ENCODE measurements at regions not wholly inside any gene's neighbourhood (a gene's known extent, or its start where the extent isn't known, plus 50 kb on each side); places are given as distances from the start of the nearest gene placed in this dataset.

- no peak overlapping the region for H3K27ac ChIP-seq (ENCODE audit: low read length)
- H3K4me1 Mint-ChIP-seq, result no peaks in the 10 kb centered on the region
- H3K4me3 ChIP-seq (ENCODE audit: control insufficient read depth in 1 of 2, extremely low read depth in 1 of 2, low read length in 1 of 2), result no peak overlapping the region
- no peaks in the 10 kb centered on the region for H3K27me3 Mint-ChIP-seq
- ATAC-seq (replicated peaks in 1 of 4) (no peak), DNase-seq (no peak)
- H3K36me3 ChIP-seq (ENCODE audit: control insufficient read depth in 2 of 2, extremely low read depth in 1 of 2, insufficient read depth in 1 of 2, low read length in 1 of 2), result no peaks in the 10 kb centered on the region
- ChIA-PET CTCF (no interaction called here), POLR2A (no interaction called here)
- WGBS (ENCODE audit: insufficient coverage), result 0% methylated on average over 1 of the region's 2 CpGs
- no peak overlapping the region for H3K27ac Mint-ChIP-seq
- no peaks in the 10 kb centered on the region for H3K27me3 ChIP-seq (replicated peaks in 1 of 2; ENCODE audit: control insufficient read depth in 2 of 2, extremely low read depth in 1 of 2, insufficient read depth in 2 of 2, low read length in 1 of 2)
- H3K9me3 Mint-ChIP-seq, result peaks cover 8 to 29% (median 14%) of the 10 kb centered on the region in 3 donors
- H3K4me3 Mint-ChIP-seq, result no peak overlapping the region
- H3K9me3 ChIP-seq, result no peaks in the 10 kb centered on the region
- H3K36me3 Mint-ChIP-seq, result no peaks in the 10 kb centered on the region
- H3K4me1 ChIP-seq (ENCODE audit: control insufficient read depth in 1 of 2, extremely low read depth in 1 of 2, insufficient read depth in 2 of 2, low read length in 2 of 2), result no peaks in the 10 kb centered on the region
Observed at GRCh38 chr10:52541006-52541473, 227.0 kb downstream of the DKK1 start.

- ATAC-seq (replicated peaks in 1 of 4) (no peak), DNase-seq (no peak)
- CTCF ChIA-PET, result no interaction called here
- Histone ChIP-seq H3K27ac (ENCODE audit: low read length) (no peak overlapping the region), H3K4me1 (ENCODE audit: control insufficient read depth in 1 of 2, extremely low read depth in 1 of 2, insufficient read depth in 2 of 2, low read length in 2 of 2) (no peaks in the 10 kb centered on the region), H3K9me3 (no peaks in the 10 kb centered on the region), H3K27me3 (replicated peaks in 1 of 2; ENCODE audit: control insufficient read depth in 2 of 2, extremely low read depth in 1 of 2, insufficient read depth in 2 of 2, low read length in 1 of 2) (no peaks in the 10 kb centered on the region), H3K36me3 (ENCODE audit: control insufficient read depth in 2 of 2, extremely low read depth in 1 of 2, insufficient read depth in 1 of 2, low read length in 1 of 2) (no peaks in the 10 kb centered on the region), H3K4me3 (ENCODE audit: control insufficient read depth in 1 of 2, extremely low read depth in 1 of 2, low read length in 1 of 2) (no peak overlapping the region)
- Mint-ChIP-seq H3K4me3 (no peak overlapping the region), H3K9me3 (peaks cover 10 to 24% (median 10%) of the 10 kb centered on the region in 3 donors), H3K27ac (no peak overlapping the region), H3K27me3 (no peaks in the 10 kb centered on the region), H3K36me3 (no peaks in the 10 kb centered on the region), H3K4me1 (no peaks in the 10 kb centered on the region)
- POLR2A ChIA-PET, result no interaction called here
Observed at GRCh38 chr10:52542906-52543305, 228.8 kb downstream of the DKK1 start.

GRCh38 chr10:52551046-52551445 lies 221.5 kb downstream of the MBL2 start:
- H3K27ac Mint-ChIP-seq, result no peak overlapping the region
- no peaks in the 10 kb centered on the region for H3K36me3 ChIP-seq (ENCODE audit: control insufficient read depth in 2 of 2, extremely low read depth in 1 of 2, insufficient read depth in 1 of 2, low read length in 1 of 2)
- no peaks in the 10 kb centered on the region for H3K4me1 ChIP-seq (ENCODE audit: control insufficient read depth in 1 of 2, extremely low read depth in 1 of 2, insufficient read depth in 2 of 2, low read length in 2 of 2)
- H3K27ac ChIP-seq (ENCODE audit: low read length), result no peak overlapping the region
- H3K9me3 ChIP-seq, result no peaks in the 10 kb centered on the region
- H3K9me3 Mint-ChIP-seq, result peaks cover 8 to 11% (median 10%) of the 10 kb centered on the region in 3 donors
- ChIA-PET CTCF (no interaction called here), POLR2A (no interaction called here)
- no peaks in the 10 kb centered on the region for H3K36me3 Mint-ChIP-seq
- ATAC-seq (replicated peaks in 1 of 4) (no peak), DNase-seq (no peak)
- H3K4me3 Mint-ChIP-seq, result no peak overlapping the region
- no peak overlapping the region for H3K4me3 ChIP-seq (ENCODE audit: control insufficient read depth in 1 of 2, extremely low read depth in 1 of 2, low read length in 1 of 2)
- H3K4me1 Mint-ChIP-seq, result no peaks in the 10 kb centered on the region
- no peaks in the 10 kb centered on the region for H3K27me3 Mint-ChIP-seq
- no peaks in the 10 kb centered on the region for H3K27me3 ChIP-seq (replicated peaks in 1 of 2; ENCODE audit: control insufficient read depth in 2 of 2, extremely low read depth in 1 of 2, insufficient read depth in 2 of 2, low read length in 1 of 2)

GRCh38 chr10:52558090-52558489 lies 214.5 kb downstream of the MBL2 start:
- DNase-seq (no peak), ATAC-seq (replicated peaks in 1 of 4) (no peak)
- no peaks in the 10 kb centered on the region for H3K36me3 ChIP-seq (ENCODE audit: control insufficient read depth in 2 of 2, extremely low read depth in 1 of 2, insufficient read depth in 1 of 2, low read length in 1 of 2)
- no peaks in the 10 kb centered on the region for H3K27me3 Mint-ChIP-seq
- H3K4me1 Mint-ChIP-seq, result no peaks in the 10 kb centered on the region
- H3K9me3 Mint-ChIP-seq, result peaks cover 4 to 11% (median 11%) of the 10 kb centered on the region in 3 donors
- H3K27ac ChIP-seq (ENCODE audit: low read length), result no peak overlapping the region
- ChIA-PET CTCF (no interaction called here), POLR2A (no interaction called here)
- no peaks in the 10 kb centered on the region for H3K27me3 ChIP-seq (replicated peaks in 1 of 2; ENCODE audit: control insufficient read depth in 2 of 2, extremely low read depth in 1 of 2, insufficient read depth in 2 of 2, low read length in 1 of 2)
- H3K27ac Mint-ChIP-seq, result no peak overlapping the region
- no CpG with 5 or more reads among the region's 1 CpG for WGBS (ENCODE audit: insufficient coverage)
- H3K4me3 ChIP-seq (ENCODE audit: control insufficient read depth in 1 of 2, extremely low read depth in 1 of 2, low read length in 1 of 2), result no peak overlapping the region
- no peaks in the 10 kb centered on the region for H3K36me3 Mint-ChIP-seq
- H3K4me3 Mint-ChIP-seq, result no peak overlapping the region
- H3K4me1 ChIP-seq (ENCODE audit: control insufficient read depth in 1 of 2, extremely low read depth in 1 of 2, insufficient read depth in 2 of 2, low read length in 2 of 2), result no peaks in the 10 kb centered on the region
- H3K9me3 ChIP-seq, result no peaks in the 10 kb centered on the region

- Mint-ChIP-seq H3K27me3 (no peaks in the 10 kb centered on the region), H3K27ac (no peak overlapping the region), H3K9me3 (peaks cover 0 to 6% (median 0%) of the 10 kb centered on the region in 3 donors), H3K4me3 (no peak overlapping the region), H3K36me3 (no peaks in the 10 kb centered on the region), H3K4me1 (no peaks in the 10 kb centered on the region)
- Histone ChIP-seq H3K27me3 (replicated peaks in 1 of 2; ENCODE audit: control insufficient read depth in 2 of 2, extremely low read depth in 1 of 2, insufficient read depth in 2 of 2, low read length in 1 of 2) (no peaks in the 10 kb centered on the region), H3K9me3 (no peaks in the 10 kb centered on the region), H3K27ac (ENCODE audit: low read length) (no peak overlapping the region), H3K4me1 (ENCODE audit: control insufficient read depth in 1 of 2, extremely low read depth in 1 of 2, insufficient read depth in 2 of 2, low read length in 2 of 2) (no peaks in the 10 kb centered on the region), H3K36me3 (ENCODE audit: control insufficient read depth in 2 of 2, extremely low read depth in 1 of 2, insufficient read depth in 1 of 2, low read length in 1 of 2) (no peaks in the 10 kb centered on the region), H3K4me3 (ENCODE audit: control insufficient read depth in 1 of 2, extremely low read depth in 1 of 2, low read length in 1 of 2) (no peak overlapping the region)
- WGBS (ENCODE audit: insufficient coverage), result no CpG with 5 or more reads among the region's 3 CpGs
- POLR2A ChIA-PET, result no interaction called here
- ATAC-seq (replicated peaks in 1 of 4) (no peak), DNase-seq (no peak)
- CTCF ChIA-PET, result no interaction called here
Observed at GRCh38 chr10:52561322-52561721, 211.3 kb downstream of the MBL2 start.

- H3K4me1 ChIP-seq (ENCODE audit: control insufficient read depth in 1 of 2, extremely low read depth in 1 of 2, insufficient read depth in 2 of 2, low read length in 2 of 2), result no peaks in the 10 kb centered on the region
- CTCF ChIA-PET, result interaction anchor here in 1 of 2 donors (0.6 kb wide), 1 partner anchor 55 kb away, joined by 3 read pairs; no protein-coding TSS in a partner anchor
- no peaks in the 10 kb centered on the region for H3K36me3 ChIP-seq (ENCODE audit: control insufficient read depth in 2 of 2, extremely low read depth in 1 of 2, insufficient read depth in 1 of 2, low read length in 1 of 2)
- no peaks in the 10 kb centered on the region for H3K9me3 ChIP-seq
- Mint-ChIP-seq H3K4me3 (no peak overlapping the region), H3K4me1 (no peaks in the 10 kb centered on the region), H3K27ac (no peak overlapping the region), H3K36me3 (no peaks in the 10 kb centered on the region), H3K9me3 (peaks cover 0 to 6% (median 0%) of the 10 kb centered on the region in 3 donors), H3K27me3 (no peaks in the 10 kb centered on the region)
- no peak overlapping the region for H3K4me3 ChIP-seq (ENCODE audit: control insufficient read depth in 1 of 2, extremely low read depth in 1 of 2, low read length in 1 of 2)
- DNase-seq (no peak), ATAC-seq (replicated peaks in 1 of 4) (no peak)
- H3K27ac ChIP-seq (ENCODE audit: low read length), result no peak overlapping the region
- H3K27me3 ChIP-seq (replicated peaks in 1 of 2; ENCODE audit: control insufficient read depth in 2 of 2, extremely low read depth in 1 of 2, insufficient read depth in 2 of 2, low read length in 1 of 2), result no peaks in the 10 kb centered on the region
- POLR2A ChIA-PET, result no interaction called here
- WGBS (ENCODE audit: insufficient coverage), result no CpG with 5 or more reads among the region's 1 CpG
Observed at GRCh38 chr10:52563360-52563759, 209.2 kb downstream of the MBL2 start.

- Histone ChIP-seq H3K36me3 (ENCODE audit: control insufficient read depth in 2 of 2, extremely low read depth in 1 of 2, insufficient read depth in 1 of 2, low read length in 1 of 2) (no peaks in the 10 kb centered on the region), H3K4me3 (ENCODE audit: control insufficient read depth in 1 of 2, extremely low read depth in 1 of 2, low read length in 1 of 2) (no peak overlapping the region), H3K4me1 (ENCODE audit: control insufficient read depth in 1 of 2, extremely low read depth in 1 of 2, insufficient read depth in 2 of 2, low read length in 2 of 2) (no peaks in the 10 kb centered on the region), H3K27me3 (replicated peaks in 1 of 2; ENCODE audit: control insufficient read depth in 2 of 2, extremely low read depth in 1 of 2, insufficient read depth in 2 of 2, low read length in 1 of 2) (no peaks in the 10 kb centered on the region), H3K27ac (ENCODE audit: low read length) (no peak overlapping the region), H3K9me3 (no peaks in the 10 kb centered on the region)
- WGBS (ENCODE audit: insufficient coverage), result no CpG with 5 or more reads among the region's 4 CpGs
- Mint-ChIP-seq H3K4me3 (no peak overlapping the region), H3K27ac (no peak overlapping the region), H3K4me1 (no peaks in the 10 kb centered on the region), H3K27me3 (no peaks in the 10 kb centered on the region), H3K9me3 (peaks cover 0 to 3% (median 2%) of the 10 kb centered on the region in 3 donors), H3K36me3 (no peaks in the 10 kb centered on the region)
- ChIA-PET CTCF (no interaction called here), POLR2A (no interaction called here)
- no peak for ATAC-seq (replicated peaks in 1 of 4)
- DNase-seq, result no peak
Observed at GRCh38 chr10:52566471-52567246, 205.9 kb downstream of the MBL2 start.
